KOPT-K1 (cell line): ENCODE measurements at regions not wholly inside any gene's neighbourhood (a gene's known extent, or its start where the extent isn't known, plus 50 kb on each side); places are given as distances from the start of the nearest gene placed in this dataset.
A peak's percentile ranks its signal among the peaks of the same experiment; 100 is the strongest.

ENCODE experiments used
- H3K27ac ChIP-seq: fragments of 200-600 bp; sonication (generic); 2 replicates; pipeline ENCODE4 v1.5.1; 2016; ENCODE audit warnings: antibody characterized with exemption, mild to moderate bottlenecking, low read depth, low read length; ENCODE audit not compliant: poor library complexity, severe bottlenecking
- H3K36me3 ChIP-seq: fragments of 200-600 bp; sonication (generic); 2 replicates; pipeline ENCODE4 v1.5.1; 2017; ENCODE audit warnings: antibody characterized with exemption, mild to moderate bottlenecking, low read length, moderate library complexity; ENCODE audit not compliant: insufficient read depth
- H3K9me3 ChIP-seq: fragments of 200-600 bp; sonication (generic); 2 replicates; pipeline ENCODE4 v1.5.1; 2017; ENCODE audit warnings: antibody characterized with exemption, low read length, mild to moderate bottlenecking; ENCODE audit not compliant: insufficient read depth, poor library complexity, severe bottlenecking

GRCh38 chrY:19816053-19816823 lies 71.7 kb upstream of the KDM5D start:
- peak overlapping the region; percentile 56 for H3K27ac ChIP-seq
- H3K9me3 ChIP-seq = no peaks in the 10 kb centered on the region
- no peaks in the 10 kb centered on the region for H3K36me3 ChIP-seq
